Esophagus mucosa (tissue), 1 donor: ENCODE measurements at regions not wholly inside any gene's neighbourhood (a gene's known extent, or its start where the extent isn't known, plus 50 kb on each side); places are given as distances from the start of the nearest gene placed in this dataset.

Experiments used
- ATAC-seq: fragments of 200-7000 bp; cut with Tn5 transposase; one replicate; pipeline ENCODE4 v1.9.1; 2020
- donor health status: DM: yes; HTN: yes; CAD: no.

DNA sequence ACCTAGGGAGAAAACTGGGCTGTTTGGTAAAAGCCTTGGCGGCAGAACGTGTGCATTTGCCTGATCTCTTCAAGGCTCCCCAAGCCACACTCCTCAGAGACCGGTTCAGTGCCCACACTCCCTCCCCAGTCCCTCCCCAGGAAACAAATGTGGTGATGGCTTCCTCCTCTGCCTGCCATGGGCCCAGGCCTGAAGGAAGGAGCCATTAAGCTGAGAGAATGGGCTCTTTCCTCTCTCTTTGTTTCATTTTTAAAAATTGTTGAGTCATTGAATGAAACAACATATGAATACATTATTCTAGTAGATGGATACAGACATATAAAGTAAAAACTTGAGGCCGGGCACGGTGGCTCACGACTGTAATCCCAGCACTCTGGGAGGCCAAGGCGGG, 50.6 kb upstream of the YWHAQ start:
- peak; percentile 37 for ATAC-seq

DNA sequence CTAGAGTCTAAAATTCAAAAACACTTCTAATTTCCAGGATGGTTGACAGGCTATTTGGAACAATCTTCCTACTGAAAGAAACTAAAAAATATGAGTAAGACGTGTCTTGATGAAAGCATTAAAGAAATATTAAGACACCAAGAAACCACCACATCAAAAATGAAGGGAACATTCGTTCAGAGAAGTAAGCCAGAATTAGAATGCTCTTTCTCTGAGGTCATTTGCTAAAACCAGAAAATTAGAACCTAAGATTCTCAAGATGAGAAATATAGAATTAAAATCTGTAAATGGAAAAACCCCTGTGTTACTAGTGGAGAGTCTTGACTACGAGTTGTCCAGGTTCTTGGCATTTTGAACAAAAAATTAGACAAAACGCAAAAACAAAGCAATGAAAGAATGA, 54.8 kb upstream of the YWHAQ start:
- no peak for ATAC-seq

DNA sequence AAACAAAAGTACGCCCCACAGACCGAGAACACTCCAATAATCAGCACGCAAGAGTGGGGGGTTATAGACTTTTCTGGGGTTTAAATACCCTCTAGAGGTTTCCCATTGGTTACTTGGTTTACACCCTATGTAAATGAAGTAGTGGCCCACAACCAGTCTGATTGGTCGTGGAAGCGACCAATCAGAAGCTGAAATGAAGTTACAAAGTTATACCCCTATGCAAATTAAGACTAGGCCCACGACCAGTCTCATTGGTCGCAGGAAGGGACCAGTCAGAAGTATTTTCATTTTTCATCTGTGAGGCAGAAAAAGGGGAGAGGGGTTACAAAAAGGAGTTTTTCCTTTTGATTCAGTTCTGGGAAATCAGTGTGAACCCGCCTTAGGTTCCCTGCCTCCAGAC, 55.3 kb upstream of the YWHAQ start:
- ATAC-seq: no peak

DNA sequence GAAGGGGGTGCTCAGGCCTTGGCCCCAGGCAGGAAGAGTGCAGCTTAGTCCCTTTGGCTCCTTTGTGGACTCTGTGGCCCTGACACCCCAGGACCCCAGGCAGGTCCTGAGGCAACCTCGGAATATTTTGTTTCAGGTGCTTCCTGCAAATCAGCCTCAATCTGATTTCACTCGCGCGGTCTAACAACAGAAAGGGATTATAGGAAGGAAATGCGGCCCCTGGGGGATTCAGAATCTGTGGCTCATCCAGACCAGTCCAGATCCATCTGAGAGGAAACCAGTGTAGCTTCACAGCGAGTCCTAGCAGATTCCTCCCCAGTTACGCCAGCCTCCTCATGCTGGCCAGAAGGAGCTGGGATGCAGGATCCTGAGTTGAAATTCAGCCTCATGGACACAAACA, 59.5 kb upstream of the YWHAQ start:
- peak; percentile 70 for ATAC-seq

DNA sequence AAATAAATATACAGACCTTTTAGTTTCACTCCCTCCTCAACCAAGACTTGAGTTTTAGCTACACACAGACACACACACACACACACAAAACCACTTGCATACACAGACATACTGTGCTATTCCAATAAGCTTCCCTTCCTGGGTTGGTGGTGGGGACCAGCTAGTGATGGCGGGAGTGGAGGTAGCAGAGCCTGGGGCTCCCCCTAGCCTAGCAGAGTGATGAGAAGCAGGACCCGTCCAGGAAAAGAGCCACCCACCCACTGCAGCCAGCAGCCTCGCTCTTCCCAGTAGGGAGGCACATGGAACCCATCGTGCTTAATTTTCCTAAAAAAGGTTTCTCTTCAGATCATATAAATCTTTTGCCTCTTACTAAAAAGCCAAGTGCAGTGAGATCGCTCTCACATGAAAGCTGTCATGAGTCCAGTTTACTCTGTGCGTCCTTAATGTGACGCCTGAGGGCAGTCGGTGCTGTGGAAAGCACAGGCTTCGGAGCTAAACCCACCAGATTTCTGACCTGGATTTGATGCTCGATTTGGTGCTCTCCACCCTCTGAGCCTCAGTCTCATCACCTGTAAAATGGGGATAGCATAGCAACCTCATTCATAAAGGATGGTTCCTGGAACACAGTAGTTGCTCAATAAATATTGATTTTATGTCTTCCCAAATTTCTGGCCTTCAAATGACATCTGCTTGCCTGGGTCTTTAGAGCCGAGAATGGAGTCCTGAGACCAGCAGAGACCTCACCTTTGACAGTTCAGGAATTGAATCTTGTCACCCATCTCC, 60.1 kb upstream of the YWHAQ start:
- ATAC-seq: no peak

DNA sequence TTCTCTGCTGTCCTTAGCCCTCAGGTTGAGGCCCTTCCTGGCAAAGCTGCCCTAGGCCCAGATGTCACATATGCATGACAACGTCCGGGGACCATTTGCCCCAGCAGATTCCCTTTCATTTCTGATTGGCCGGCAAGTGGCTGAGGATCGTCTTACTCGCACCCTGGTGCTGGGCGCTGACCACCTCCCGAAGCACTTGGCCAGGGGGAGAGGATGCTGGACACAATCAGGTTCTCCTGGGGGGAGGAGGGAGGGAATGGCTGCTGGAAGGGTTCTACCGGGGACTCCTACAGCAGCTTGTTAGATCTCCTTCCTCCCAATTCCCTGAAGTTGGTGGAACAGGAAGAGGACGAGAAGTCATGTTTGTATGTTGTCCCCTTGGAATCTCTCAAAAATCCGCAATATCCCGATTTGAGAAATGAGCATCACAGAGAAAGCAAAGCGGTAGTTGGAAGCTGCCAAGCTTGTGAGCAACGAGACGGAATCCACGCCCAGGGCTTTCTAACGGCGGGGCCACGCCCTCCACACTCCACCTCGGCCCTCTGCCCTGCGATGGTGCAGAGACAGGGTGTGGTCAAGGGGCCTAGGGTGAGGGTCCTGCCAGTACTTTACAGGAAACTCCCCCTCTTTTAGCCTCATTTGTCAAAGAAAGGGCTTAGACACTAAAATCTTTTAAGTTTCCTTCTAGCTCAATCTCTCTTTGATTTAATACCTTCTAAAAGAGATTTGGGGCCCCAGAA, 61.8 kb upstream of the YWHAQ start:
- ATAC-seq: peak; percentile 70

DNA sequence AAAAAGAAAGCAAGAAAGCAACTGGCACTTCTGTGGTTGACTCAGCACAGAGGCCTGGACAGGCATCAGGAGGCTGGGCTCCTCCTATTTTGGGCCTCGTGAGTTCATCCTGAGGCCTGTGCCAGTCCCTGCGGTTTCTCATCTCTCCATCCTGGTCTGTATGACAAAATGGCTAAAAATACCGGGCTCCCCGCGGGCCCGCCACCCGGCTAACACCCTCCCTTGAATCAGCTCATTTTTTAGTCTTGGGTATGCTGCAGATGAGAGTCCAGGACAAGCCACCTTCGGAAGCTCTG, 62.3 kb upstream of the YWHAQ start:
- ATAC-seq: peak; percentile 56

DNA sequence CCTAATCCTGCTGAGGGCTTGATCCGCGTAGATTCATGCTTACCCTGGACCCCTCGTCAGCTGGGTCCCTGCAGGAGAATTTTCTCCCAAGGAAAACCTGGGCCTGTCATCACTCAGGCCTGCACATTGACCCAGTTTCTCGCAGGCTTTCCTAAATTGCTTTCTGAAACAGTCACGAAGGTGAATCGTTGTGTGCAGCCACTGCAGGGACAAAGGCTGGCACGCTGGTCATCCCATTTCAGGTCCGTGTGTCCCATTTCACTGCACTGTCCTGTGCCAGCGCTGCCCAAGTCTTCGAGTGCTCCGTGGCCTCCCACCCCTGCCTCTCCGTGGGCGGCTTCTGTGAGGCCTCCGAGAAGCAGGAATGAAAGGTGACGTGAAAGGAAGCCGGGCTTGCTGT, 62.8 kb upstream of the YWHAQ start:
- no peak for ATAC-seq

DNA sequence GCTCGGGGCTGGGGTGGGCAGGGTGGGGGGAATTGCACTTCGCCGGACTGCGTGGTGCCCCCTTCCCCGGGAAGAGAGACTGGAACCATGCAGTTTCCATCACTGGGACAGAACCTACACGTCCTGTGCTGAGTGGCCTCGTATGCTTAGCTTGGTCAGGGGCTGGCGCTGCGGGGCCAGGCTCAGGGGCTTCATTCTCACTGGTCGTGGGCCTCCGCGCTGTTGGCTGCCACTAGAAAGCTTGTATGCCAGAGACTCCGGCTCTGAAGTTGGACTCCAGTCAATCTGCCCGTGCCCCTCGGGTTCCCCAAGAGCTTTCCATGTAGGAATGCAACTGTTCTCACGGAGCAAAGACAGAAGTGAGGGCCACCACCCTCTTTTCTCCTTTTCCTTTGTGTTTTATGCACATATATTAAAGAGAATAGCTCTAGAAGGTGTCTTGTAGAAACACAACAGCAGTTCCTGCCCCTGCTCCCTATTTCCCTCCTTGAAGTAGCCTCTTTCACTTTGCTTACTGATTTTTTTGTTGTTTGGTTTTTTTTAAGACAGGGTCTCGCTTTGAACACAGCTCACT, 64.0 kb upstream of the YWHAQ start:
- no peak for ATAC-seq

DNA sequence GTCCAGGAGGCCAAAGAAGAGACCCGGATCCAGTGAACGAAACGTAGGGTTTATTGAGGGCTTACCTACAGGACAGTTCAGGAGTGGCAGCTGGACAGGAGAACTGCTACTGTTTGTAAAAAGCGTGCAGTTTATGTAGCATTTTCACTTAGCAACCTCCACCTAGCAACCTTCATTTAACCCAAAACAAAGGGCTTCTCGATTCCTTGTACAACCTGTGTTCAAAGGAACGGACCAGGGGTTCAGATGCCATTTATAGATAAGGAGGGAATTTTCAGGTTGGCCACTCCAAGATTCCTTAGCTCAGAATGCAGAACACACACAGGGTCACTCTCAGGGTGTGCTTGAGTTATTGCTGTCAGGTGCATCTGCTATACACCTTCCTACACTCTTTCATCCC, 65.1 kb upstream of the YWHAQ start:
- ATAC-seq: no peak

DNA sequence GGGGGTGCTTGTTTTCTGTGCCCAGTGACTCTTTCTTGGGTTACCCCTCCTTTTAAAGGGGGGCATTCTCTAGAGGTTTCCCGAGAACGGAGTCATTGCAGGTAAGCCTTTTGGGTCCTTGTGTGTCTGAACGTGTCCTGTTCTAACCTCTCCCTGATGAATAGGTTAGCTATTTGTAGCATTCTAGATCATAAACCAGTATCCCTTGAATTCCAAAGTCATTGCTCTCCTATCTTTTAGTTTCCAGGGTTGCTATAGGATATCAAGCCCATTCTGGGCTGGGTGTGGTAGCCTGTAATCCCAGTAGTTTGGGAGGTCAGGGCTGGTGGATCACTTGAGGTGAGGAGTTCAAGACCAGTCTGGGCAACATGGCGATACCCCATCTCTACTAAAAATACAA, 65.9 kb upstream of the YWHAQ start:
- ATAC-seq: no peak

DNA sequence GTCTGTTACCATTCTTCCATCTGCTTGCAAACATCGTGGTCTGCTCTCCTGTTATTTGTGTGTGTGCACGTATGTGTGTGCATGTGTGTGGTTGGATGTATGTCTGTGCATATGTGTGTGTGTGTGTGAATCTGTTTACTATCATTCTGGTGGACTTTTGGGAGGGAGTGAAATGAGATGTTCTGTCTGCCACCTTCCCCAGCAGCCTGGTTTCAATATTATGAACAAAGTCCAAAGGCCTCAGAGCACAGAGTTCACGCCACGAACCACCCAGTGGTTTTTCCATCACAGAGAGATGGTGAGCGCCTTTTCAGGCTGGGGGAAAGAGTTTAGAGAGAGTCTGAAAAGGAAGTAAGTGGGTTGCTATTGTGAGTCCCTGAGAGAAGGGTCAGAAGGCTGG, 67.1 kb upstream of the YWHAQ start:
- ATAC-seq: no peak

DNA sequence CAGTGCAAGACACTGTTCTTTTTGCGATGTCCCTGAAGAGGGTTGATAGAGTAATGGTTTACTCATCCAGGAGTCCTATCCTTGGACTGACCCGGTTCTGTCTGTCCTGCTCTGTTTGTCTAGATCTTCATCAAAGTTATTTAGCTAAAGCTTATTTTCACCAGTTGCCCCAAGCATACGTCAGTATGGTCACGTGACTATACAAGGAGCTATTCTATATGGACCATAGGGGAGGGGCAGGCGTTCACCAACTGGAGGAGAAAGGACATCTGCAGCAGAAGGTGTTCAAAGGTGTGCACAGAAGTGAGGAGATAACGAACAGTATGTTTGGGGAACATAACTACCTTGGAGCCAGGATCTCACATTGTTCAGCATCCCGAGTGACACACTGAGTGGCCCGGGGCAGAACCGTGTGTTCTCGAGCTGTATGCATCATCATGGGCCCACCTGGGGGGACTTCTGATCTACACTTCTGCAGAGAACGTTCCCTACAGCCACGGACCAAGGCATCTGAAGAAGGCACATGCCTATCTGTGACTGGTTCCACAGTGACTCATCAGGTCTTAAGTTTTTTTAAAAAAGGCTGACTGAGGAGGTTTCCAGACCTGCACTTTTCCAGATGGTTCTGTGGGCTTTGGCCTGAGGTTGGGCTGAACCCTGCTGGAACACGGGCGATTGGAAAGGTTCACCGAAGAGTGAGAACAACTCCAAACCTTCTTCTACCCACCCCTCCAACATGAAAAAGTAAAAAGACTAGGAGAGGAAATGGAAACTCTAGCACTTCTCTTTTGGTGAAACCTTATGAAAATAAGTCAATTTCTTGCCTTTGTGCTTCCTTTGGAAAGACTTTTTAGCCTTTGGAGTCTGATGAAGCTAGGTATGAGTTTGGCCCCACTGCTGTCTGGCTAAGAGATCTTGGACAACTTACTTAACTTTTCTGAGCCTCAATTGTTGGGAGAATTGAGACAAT, 68.6 kb upstream of the YWHAQ start:
- ATAC-seq: peak; percentile 58

DNA sequence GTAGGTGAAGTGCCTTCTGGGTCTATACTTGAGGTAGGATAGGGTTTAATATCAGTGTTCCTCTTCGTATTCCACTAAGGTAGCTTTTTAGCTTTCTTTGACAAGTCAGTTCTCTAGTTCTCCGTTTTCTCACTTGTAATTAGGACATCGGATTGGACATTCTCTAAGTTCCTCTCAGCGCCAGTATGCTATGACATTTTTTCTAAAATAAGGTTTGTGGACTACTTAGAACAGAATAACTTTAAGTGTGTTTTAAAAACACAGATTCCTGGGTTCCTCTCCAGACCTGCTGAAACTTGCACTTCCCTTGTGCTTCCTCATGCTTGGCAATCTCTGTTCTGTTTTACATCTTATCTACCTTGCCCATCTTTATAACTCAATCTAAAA, 69.3 kb upstream of the YWHAQ start:
- ATAC-seq: no peak

DNA sequence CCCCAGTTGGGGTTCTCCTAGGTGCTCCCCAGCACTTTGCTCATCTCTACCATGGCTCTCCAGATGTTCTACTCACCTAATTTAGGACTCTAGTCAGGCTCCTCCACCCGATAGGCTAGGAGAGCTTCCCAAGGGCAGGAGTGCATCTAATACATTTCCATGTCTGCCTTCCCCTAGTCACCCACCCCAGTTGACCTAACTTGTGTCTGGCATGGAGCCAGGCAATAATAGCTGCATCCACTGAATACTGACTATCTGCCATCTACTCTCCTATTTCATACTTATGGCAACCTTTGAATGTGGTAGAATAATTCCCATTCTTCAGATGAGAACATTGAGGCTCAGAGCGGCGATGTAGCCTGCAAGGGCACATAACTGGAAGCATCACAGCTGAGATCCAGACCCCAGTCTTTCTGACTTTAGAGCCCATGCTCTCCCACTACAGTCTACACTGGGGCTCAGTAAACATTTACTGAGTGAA, 71.8 kb upstream of the YWHAQ start:
- ATAC-seq: no peak

DNA sequence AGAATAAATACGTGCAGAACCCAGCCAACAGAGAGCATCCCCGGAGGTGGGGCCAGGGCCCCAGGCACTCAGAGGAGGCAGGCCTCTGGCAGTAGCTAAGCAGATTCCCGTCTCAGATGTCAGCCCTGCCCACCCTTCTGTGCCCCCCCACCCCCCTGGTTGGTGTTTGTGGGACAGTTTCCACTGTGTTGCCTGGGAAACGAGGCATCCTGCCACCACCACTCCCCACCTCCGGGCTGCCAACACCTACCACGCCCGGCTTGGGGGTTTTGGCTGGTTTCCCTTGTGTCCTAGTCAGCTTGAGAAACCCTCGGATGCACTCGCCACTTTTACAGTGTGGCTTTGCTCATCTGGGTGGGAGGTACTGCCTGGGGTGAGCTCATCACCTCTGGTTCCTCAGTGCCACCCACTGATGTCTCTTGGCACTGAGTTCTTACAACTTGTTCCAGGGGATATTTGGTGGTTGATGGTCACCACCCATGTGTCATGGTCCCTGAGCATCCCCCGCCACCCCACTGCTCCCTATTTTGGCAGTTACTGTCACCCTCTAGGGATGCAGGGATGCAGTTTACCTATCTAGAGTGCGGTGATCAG, 72.4 kb upstream of the YWHAQ start:
- peak; percentile 48 for ATAC-seq

DNA sequence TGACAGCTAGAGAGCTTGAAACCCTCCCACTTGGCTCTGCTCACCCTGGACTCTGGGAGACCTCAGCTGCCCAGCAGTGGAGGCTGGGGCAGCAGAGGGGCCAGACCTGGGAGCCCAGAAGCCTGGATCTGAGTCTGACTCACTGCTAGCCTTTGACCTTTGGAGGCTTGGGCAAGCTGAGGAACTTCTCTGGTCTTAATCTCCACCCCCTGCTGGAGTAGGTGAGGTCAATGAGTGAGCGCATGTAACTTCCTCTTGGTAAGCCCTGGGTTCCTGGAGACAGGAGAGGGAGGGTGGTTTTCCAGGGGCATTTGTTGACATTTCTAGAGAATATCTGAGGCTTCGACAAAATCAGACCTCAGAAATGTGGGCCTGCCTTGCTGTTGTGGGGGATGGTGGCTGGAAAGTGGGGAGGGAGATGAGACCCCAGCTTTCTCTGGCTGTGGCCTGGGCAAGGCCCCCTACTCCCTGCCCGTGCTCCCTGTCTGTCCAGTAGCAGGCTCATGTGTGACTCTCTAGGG, 73.0 kb upstream of the YWHAQ start:
- peak; percentile 75 for ATAC-seq

DNA sequence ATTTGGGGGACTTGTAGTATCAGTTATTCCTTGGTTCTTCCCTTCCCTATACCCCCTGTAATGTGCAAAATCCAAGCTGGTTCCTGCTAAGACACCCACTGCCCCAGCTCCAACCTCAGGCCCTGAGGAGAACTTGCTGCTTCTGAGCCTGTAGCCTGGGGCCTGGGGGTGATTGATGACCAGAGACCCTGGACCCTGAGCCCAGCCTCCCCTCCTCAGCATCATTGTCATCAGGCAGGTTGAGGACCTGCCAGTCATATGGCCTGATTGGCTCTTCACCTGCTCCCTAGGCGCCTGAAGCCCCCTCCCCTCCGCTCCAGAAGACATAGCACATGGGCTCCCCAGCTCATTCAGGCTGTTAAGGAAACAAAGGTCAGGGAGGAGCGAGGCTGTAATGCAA, 73.8 kb upstream of the YWHAQ start:
- ATAC-seq: no peak

DNA sequence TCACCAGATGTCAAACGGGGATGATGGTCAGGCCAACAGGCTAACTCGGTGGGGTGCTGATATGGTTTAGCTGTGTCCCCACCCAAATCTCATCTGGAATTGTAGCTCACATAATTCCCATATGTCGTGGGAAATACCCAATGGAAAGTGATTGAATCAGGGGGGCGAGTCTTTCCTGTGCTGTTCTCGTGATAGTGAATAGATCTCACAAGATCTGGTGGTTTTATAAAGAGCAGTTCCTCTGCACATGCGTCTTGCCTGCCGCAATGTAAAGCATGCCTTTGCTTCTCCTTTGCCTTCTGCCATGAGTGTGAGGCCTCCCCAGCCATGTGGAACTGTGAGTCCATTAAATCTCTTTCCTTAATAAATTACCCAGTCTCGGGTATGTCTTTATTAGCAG, 74.4 kb upstream of the YWHAQ start:
- no peak for ATAC-seq

DNA sequence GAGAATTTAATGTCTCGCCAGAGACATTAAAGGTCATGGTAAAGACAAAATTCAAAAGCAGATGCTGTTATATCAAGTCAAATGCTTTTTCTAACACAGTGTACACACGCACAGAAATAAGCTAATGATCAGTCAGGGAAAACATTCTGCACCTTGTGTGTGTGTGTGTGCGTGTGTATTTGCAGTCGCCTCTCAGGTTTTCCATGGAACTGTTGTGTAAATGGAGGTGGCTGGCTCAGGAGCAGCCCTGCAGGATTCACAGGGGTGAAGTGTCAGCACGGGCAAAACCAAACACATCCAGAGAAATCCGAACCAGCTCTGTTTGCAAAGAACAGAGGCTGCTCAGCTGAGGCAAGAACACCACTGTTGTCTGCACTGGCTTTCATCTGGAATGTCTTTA, 76.2 kb upstream of the YWHAQ start:
- ATAC-seq: no peak

DNA sequence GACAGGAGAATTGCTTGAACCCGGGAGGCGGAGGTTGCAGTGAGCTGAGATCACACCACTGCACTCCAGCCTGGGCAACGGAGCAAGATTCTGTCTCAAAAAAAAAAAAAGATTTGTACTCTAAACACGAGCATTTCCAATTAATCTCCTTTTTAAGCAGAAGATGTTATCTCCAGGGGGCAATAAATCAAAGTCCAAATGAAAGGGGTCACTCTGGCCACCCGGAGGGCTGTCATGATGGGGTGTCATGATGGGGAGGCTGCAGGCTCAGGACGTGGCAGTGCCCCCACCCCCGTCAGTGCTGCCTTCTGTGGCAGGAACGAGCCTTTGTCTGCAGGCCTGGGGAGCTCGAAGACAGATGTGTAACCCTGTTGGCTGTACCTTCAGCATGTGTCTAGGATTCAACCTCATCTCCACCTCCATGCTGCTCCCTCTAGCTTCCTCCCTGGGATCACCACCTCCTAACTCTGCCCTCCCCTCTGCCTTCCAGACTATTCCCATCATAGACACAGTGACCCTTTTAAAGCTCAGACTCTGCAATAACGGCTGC, 76.9 kb upstream of the YWHAQ start:
- ATAC-seq: no peak
